ENCODE measurements at regions not wholly inside any gene's neighbourhood (a gene's known extent, or its start where the extent isn't known, plus 50 kb on each side); places are given as distances from the start of the nearest gene placed in this dataset.

DNA sequence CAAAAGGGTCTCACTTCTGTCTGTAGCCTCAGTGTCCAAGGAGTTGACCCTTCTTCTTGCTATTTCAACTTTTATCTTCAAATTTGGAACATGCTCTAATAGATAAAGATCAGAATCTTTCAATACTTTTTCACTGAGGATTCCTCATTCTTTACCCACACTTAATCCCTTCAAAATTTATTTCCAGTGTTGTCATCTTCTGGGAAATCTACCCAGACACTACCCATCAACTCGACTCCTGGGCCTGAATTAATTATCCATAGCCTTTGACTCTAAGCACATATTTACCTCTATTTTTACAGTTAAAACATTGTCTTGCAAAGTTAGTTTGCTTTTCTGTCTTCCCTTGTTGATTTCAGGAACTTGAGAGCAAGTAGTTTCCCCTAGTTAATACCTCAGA, 1022.5 kb downstream of the PCDH9 start:
- Histone ChIP-seq H3K4me2 (ENCODE audit: low read depth, low read length, poor library complexity, severe bottlenecking) (no peak overlapping the region), H3K9me3 (ENCODE audit: insufficient read depth, low read length) (no peaks in the 10 kb centered on the region), H2AFZ (ENCODE audit: low read depth, low read length, severe bottlenecking) (no peak overlapping the region), H3F3A (ENCODE audit: insufficient read depth) (no peaks in the 10 kb centered on the region), H3K36me3 (ENCODE audit: low read length) (no peaks in the 10 kb centered on the region), H3K9ac (ENCODE audit: low read length) (no peak overlapping the region), H3K27me3 (ENCODE audit: low read length) (no peaks in the 10 kb centered on the region), H3K9me2 (replicated peaks; ENCODE audit: insufficient read depth, low read length) (no peaks in the 10 kb centered on the region), H3K79me2 (ENCODE audit: insufficient read depth, low read length) (no peaks in the 10 kb centered on the region), H4K20me1 (ENCODE audit: low read depth, low read length) (no peaks in the 10 kb centered on the region), H3K4me3 (ENCODE audit: insufficient read depth, low read length, poor library complexity, severe bottlenecking) (no peak overlapping the region), H3K27ac (ENCODE audit: low read depth, low read length) (no peak overlapping the region)
- TF ChIP-seq, protein P1, sequence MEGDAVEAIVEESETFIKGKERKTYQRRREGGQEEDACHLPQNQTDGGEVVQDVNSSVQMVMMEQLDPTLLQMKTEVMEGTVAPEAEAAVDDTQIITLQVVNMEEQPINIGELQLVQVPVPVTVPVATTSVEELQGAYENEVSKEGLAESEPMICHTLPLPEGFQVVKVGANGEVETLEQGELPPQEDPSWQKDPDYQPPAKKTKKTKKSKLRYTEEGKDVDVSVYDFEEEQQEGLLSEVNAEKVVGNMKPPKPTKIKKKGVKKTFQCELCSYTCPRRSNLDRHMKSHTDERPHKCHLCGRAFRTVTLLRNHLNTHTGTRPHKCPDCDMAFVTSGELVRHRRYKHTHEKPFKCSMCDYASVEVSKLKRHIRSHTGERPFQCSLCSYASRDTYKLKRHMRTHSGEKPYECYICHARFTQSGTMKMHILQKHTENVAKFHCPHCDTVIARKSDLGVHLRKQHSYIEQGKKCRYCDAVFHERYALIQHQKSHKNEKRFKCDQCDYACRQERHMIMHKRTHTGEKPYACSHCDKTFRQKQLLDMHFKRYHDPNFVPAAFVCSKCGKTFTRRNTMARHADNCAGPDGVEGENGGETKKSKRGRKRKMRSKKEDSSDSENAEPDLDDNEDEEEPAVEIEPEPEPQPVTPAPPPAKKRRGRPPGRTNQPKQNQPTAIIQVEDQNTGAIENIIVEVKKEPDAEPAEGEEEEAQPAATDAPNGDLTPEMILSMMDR (IDR thresholded peaks at IDR 0.05; ENCODE audit: insufficient read depth, low read length, poor library complexity, severe bottlenecking): no peak
- no peak for TF ChIP-seq EZH2phosphoT487 (conservative IDR thresholded peaks at IDR 0.05; ENCODE audit: low read length)

DNA sequence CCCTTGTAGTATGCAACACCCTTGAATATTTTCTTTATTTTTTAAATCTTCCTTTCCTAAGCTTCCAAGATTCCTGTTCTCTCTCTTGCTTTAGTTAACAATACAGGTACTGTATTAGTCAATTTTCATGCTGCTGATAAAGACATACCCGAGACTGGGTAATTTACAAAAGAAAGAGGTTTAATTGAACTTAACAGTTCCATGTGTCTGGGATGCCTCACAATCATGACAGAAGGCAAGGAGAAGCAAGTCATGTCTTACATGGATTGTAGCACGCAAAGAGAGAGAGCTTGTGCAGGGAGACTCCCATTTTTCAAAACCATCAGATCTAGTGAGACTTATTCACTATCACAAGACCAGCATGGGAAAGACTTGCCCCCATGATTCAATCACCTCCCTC, 1024.3 kb downstream of the PCDH9 start:
- no peaks in the 10 kb centered on the region for H4K20me1 ChIP-seq (ENCODE audit: low read depth, low read length)

DNA sequence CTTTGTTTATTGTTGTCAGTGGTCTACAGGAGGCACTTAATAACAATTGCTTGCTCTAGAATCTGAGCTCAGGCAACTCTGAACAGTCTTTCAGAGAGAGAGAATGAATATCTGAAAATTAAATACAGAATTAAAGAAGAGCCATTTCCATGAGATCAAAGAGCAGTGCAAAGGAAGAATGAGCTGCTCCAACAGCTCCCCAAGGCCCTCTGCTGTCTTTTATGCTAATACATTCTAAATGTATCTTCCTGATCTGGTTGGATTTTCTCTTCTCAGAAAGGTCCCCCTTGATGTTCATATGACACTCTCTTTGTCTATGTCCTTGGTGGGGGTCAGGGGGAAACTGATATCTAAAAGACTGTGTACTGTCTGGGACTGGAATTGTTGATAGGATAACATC, 1029.6 kb downstream of the PCDH9 start:
- H3K9me2 ChIP-seq (replicated peaks; ENCODE audit: insufficient read depth, low read length): no peaks in the 10 kb centered on the region
- no peaks in the 10 kb centered on the region for H3K27me3 ChIP-seq (ENCODE audit: low read length)

More for the DNA sequence above, 1024.3 kb downstream of the PCDH9 start:
- Histone ChIP-seq H3K4me3 (ENCODE audit: insufficient read depth, low read length, poor library complexity, severe bottlenecking) (no peak overlapping the region), H3K4me2 (ENCODE audit: low read depth, low read length, poor library complexity, severe bottlenecking) (no peak overlapping the region), H3F3A (ENCODE audit: insufficient read depth) (no peaks in the 10 kb centered on the region), H3K9me2 (replicated peaks; ENCODE audit: insufficient read depth, low read length) (no peaks in the 10 kb centered on the region), H3K79me2 (ENCODE audit: insufficient read depth, low read length) (no peaks in the 10 kb centered on the region), H3K27me3 (ENCODE audit: low read length) (no peaks in the 10 kb centered on the region), H2AFZ (ENCODE audit: low read depth, low read length, severe bottlenecking) (no peak overlapping the region), H3K36me3 (ENCODE audit: low read length) (no peaks in the 10 kb centered on the region), H3K27ac (ENCODE audit: low read depth, low read length) (no peak overlapping the region), H3K9ac (ENCODE audit: low read length) (no peak overlapping the region), H3K9me3 (ENCODE audit: insufficient read depth, low read length) (no peaks in the 10 kb centered on the region)
- TF ChIP-seq, protein P1 (IDR thresholded peaks at IDR 0.05; ENCODE audit: insufficient read depth, low read length, poor library complexity, severe bottlenecking): no peak
- no peak for TF ChIP-seq EZH2phosphoT487 (conservative IDR thresholded peaks at IDR 0.05; ENCODE audit: low read length)

More for the DNA sequence above, 1029.6 kb downstream of the PCDH9 start:
- no peak for TF ChIP-seq EZH2phosphoT487 (conservative IDR thresholded peaks at IDR 0.05; ENCODE audit: low read length)
- TF ChIP-seq, protein P1 (IDR thresholded peaks at IDR 0.05; ENCODE audit: insufficient read depth, low read length, poor library complexity, severe bottlenecking): no peak
- Histone ChIP-seq H3K79me2 (ENCODE audit: insufficient read depth, low read length) (no peaks in the 10 kb centered on the region), H3K27ac (ENCODE audit: low read depth, low read length) (no peak overlapping the region), H3F3A (ENCODE audit: insufficient read depth) (no peaks in the 10 kb centered on the region), H3K9me3 (ENCODE audit: insufficient read depth, low read length) (no peaks in the 10 kb centered on the region), H2AFZ (ENCODE audit: low read depth, low read length, severe bottlenecking) (peak overlapping the region; percentile 59), H3K4me3 (ENCODE audit: insufficient read depth, low read length, poor library complexity, severe bottlenecking) (no peak overlapping the region), H3K4me2 (ENCODE audit: low read depth, low read length, poor library complexity, severe bottlenecking) (no peak overlapping the region), H3K9ac (ENCODE audit: low read length) (no peak overlapping the region), H4K20me1 (ENCODE audit: low read depth, low read length) (no peaks in the 10 kb centered on the region), H3K36me3 (ENCODE audit: low read length) (peaks cover 3% of the 10 kb centered on the region; the same call in 1 of the 2 replicates)

Data from SU-DHL-6 (cell line).